Right atrium auricular region (tissue), 2 donors: ENCODE measurements at regions not wholly inside any gene's neighbourhood (a gene's known extent, or its start where the extent isn't known, plus 50 kb on each side); places are given as distances from the start of the nearest gene placed in this dataset.
"Not testable (repeated sequence)": the region's sequence is repeated elsewhere in the genome, so short reads cannot be mapped to it uniquely, and the experiment has no call there.

Experiments
- DNase-seq: peaks from one replicate; pipeline ENCODE4 v3.0.0-alpha.2; 2019; ENCODE audit warnings: low spot score
- H3K27ac ChIP-seq, 2 donors: fragments of 200-600 bp; sonication (generic); 1 replicate in 1 of 2; 2 replicates in 1 of 2; pipeline ENCODE4 v1.5.1; 2016 to 2019
- H3K27me3 ChIP-seq, 2 donors: fragments of 200-600 bp; sonication (generic); one replicate each; pipeline versions ENCODE4 v1.5.1 to v1.6.0; 2017 to 2019
- H3K36me3 ChIP-seq: fragments of 200-600 bp; sonication (generic); one replicate; pipeline ENCODE4 v1.5.1; 2016
- H3K4me1 ChIP-seq, 2 donors: fragments of 200-600 bp; sonication (generic); one replicate each; pipeline versions ENCODE4 v1.5.1 to v1.6.0; 2017 to 2019
- H3K4me3 ChIP-seq, 2 donors: fragments of 200-600 bp; sonication (generic); 1 replicate in 1 of 2; 2 replicates in 1 of 2; pipeline ENCODE4 v1.5.1; 2017 to 2019; ENCODE audit warnings: mild to moderate bottlenecking in 1 of 2, moderate library complexity in 1 of 2
- H3K9me3 ChIP-seq, 2 donors: fragments of 200-600 bp; sonication (generic); one replicate each; pipeline ENCODE4 v1.5.1; 2019
- TF ChIP-seq, protein P1 (sequence below), 2 donors: fragments of 200-600 bp; sonication (generic); IDR thresholded peaks; one replicate each; pipeline ENCODE4 v1.5.1; 2019; ENCODE audit warnings: antibody characterized with exemption in 2 of 2

DNA sequence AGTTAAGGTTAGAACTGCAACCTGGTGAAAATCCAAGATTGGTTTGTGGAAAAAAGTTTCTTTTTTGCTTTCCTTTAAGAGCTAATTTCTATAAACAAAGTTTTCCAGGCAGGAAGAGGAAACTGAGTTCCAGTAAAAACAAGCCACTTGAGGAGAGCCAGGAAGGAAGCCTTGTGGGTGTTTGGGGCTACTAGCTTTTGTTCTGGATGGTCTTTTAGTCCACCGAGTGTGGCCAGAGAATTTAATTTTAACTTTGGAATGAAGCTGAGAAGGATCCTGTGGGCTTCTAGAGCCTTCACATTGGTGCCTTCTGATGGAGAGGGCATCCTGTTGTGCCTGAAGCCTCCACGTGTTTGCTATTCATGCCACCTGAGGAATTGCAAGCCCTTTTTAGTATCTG is 327.9 kb downstream of the C12orf75 start:
- Histone ChIP-seq H3K4me3 (no peak overlapping the region), H3K27me3 (no peaks in the 10 kb centered on the region)
- DNase-seq, result no peak

DNA sequence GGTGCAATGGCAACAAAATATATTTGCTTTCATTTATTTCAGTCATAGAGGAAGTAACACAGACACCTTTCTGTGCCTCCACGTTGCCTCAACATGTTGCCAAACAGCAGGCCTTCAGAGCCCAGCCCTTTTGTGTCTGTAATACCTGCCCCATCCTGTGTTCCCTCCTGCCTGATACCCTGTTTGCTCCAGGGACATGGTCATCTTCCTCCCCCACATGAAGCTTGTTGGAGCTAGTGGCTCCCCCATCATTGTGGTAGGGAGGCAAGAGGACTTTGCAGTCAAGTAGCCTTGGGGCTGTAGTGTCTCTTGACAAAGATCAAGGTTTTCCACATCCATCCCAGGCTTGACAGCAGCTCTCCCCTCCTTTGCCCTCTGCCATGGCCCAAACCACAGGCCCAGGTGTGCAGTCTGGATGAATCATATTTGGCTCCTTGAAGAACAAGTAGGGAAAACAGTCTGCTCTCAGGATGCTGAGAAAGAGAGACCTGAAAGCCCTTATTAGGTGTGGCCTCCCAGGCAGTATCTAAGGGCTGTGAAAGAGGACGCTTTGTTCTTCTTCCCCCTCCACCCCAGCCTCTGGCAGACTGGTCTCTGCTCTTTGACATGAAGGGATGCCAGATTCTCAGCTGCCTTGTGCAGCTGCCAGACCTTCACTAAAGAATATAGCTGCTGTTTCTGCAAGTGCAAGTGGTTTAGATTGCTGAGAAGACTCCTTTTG is 329.0 kb downstream of the C12orf75 start:
- no peak for DNase-seq
- peaks cover 0 to 29% of the 10 kb centered on the region in 2 donors for H3K4me1 ChIP-seq
- peak overlapping the region in 1 of 2 donors; percentile 58 for H3K27ac ChIP-seq
- TF ChIP-seq, protein P1, sequence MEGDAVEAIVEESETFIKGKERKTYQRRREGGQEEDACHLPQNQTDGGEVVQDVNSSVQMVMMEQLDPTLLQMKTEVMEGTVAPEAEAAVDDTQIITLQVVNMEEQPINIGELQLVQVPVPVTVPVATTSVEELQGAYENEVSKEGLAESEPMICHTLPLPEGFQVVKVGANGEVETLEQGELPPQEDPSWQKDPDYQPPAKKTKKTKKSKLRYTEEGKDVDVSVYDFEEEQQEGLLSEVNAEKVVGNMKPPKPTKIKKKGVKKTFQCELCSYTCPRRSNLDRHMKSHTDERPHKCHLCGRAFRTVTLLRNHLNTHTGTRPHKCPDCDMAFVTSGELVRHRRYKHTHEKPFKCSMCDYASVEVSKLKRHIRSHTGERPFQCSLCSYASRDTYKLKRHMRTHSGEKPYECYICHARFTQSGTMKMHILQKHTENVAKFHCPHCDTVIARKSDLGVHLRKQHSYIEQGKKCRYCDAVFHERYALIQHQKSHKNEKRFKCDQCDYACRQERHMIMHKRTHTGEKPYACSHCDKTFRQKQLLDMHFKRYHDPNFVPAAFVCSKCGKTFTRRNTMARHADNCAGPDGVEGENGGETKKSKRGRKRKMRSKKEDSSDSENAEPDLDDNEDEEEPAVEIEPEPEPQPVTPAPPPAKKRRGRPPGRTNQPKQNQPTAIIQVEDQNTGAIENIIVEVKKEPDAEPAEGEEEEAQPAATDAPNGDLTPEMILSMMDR (IDR thresholded peaks at IDR 0.05), result no peak
- H3K36me3 ChIP-seq, result no peaks in the 10 kb centered on the region
- H3K27me3 ChIP-seq, result no peaks in the 10 kb centered on the region
- H3K4me3 ChIP-seq, result no peak overlapping the region
- H3K9me3 ChIP-seq, result no peaks in the 10 kb centered on the region

More for the DNA sequence above, 327.9 kb downstream of the C12orf75 start:
- TF ChIP-seq, protein P1 (IDR thresholded peaks at IDR 0.05), result no peak
- Histone ChIP-seq H3K4me1 (peaks cover 0 to 29% of the 10 kb centered on the region in 2 donors), H3K27ac (peak overlapping the region in 1 of 2 donors; percentile 58), H3K36me3 (no peaks in the 10 kb centered on the region), H3K9me3 (no peaks in the 10 kb centered on the region)

DNA sequence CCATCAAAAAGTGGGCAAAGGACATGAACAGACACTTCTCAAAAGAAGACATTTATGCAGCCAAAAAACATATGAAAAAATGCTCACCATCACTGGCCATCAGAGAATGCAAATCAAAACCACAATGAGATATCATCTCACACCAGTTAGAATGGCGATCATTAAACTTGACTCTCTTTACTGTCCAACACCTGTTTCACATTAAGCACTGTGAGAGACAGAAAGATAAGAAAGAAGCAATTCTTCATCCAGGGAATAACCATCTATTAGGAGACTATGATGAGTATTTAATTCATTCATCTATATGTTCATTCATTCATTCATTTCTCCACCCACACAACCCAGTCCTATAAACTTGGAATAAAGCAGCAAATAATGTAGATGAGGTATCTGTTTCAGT is 334.3 kb downstream of the C12orf75 start:
- H3K4me3 ChIP-seq, H3K36me3 ChIP-seq, H3K27ac ChIP-seq, DNase-seq, H3K9me3 ChIP-seq, H3K27me3 ChIP-seq, H3K4me1 ChIP-seq: not testable (repeated sequence)

GRCh38 chr12:105665366-105665765 is 334.9 kb downstream of the C12orf75 start:
- TF ChIP-seq, protein P1 (IDR thresholded peaks at IDR 0.05), result no peak
- no peaks in the 10 kb centered on the region for H3K9me3 ChIP-seq
- no peak for DNase-seq
- no peak overlapping the region for H3K4me3 ChIP-seq
- H3K27me3 ChIP-seq, result no peaks in the 10 kb centered on the region
- H3K4me1 ChIP-seq, result peaks cover 0 to under 1% of the 10 kb centered on the region in 2 donors
- no peaks in the 10 kb centered on the region for H3K36me3 ChIP-seq
- H3K27ac ChIP-seq, result no peak overlapping the region

GRCh38 chr12:105667973-105668743 is 337.7 kb downstream of the C12orf75 start:
- H3K27me3 ChIP-seq, result no peaks in the 10 kb centered on the region

DNA sequence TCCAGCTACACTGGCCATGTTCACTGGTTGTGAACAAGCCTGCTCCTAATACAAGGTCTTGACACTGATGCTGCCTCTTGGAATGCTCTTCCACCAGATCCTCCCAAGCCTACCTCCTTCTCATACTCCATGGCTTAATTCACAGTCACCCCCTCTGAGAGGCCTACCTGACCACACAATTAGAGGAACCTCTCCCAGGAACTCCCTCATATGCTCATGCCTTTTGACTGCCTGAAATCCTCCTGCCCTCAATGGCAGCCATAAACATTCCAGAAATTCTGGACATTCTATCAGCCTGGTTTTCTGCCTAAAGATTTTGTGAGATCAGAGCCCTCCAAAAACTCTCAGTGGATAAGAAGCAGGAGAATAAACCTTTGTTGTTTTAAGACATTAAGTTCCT is 340.2 kb downstream of the C12orf75 start:
- peaks cover 0 to 27% of the 10 kb centered on the region in 2 donors for H3K4me1 ChIP-seq
- DNase-seq, result no peak
- no peak overlapping the region for H3K27ac ChIP-seq
- H3K36me3 ChIP-seq, result no peaks in the 10 kb centered on the region
- H3K9me3 ChIP-seq, result no peaks in the 10 kb centered on the region
- H3K27me3 ChIP-seq, result no peaks in the 10 kb centered on the region
- H3K4me3 ChIP-seq, result no peak overlapping the region
- TF ChIP-seq, protein P1 (IDR thresholded peaks at IDR 0.05), result no peak

More at GRCh38 chr12:105667973-105668743, 337.7 kb downstream of the C12orf75 start:
- Histone ChIP-seq H3K4me1 (peaks cover 0 to 19% of the 10 kb centered on the region in 2 donors), H3K36me3 (no peaks in the 10 kb centered on the region), H3K4me3 (no peak overlapping the region), H3K27ac (no peak overlapping the region), H3K9me3 (no peaks in the 10 kb centered on the region)
- TF ChIP-seq, protein P1 (IDR thresholded peaks at IDR 0.05), result no peak
- no peak for DNase-seq
